ENCODE measurements at regions not wholly inside any gene's neighbourhood (a gene's known extent, or its start where the extent isn't known, plus 50 kb on each side); places are given as distances from the start of the nearest gene placed in this dataset.

DNA sequence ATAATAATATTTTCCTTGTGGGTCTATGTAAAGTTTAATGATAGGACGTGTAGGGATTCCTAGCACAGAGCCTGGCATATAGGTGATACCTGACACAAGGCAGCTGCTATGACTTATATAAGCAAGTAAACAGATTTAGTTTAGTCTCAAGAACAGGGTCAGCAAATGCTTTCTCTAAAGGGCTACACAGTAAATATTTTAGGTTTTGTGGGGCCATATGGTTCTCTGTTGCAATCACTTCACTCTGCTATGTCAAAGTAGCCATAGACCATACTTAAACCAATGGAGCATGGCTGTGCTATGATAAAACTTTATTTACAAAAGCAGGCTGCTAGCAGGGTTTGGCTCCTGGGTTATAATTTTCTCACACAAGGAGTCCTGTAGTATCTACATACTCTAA lies 204.8 kb upstream of the KLF4 start:
- TF ChIP-seq CTCF (IDR thresholded peaks at IDR 0.05) = no peak
- TF ChIP-seq POLR2AphosphoS5 (IDR thresholded peaks at IDR 0.05) = no peak
- no peak for TF ChIP-seq EP300 (IDR thresholded peaks at IDR 0.05)
- TF ChIP-seq POLR2A (IDR thresholded peaks at IDR 0.05) = no peak
